MM.1S (cell line): ENCODE measurements at regions not wholly inside any gene's neighbourhood (a gene's known extent, or its start where the extent isn't known, plus 50 kb on each side); places are given as distances from the start of the nearest gene placed in this dataset.

Source experiments
- EZH2 ChIP-seq: fragments of 300-600 bp; sonication (generic); optimal IDR thresholded peaks from 2 replicates; pipeline ENCODE3; 2017; ENCODE audit warnings: low read depth, mild to moderate bottlenecking, antibody characterized with exemption, low read length, mixed read lengths
- EZH2phosphoT487 ChIP-seq: fragments of 300-600 bp; sonication (generic); IDR thresholded peaks from 2 replicates; pipeline ENCODE4 v1.6.1; 2018; ENCODE audit warnings: antibody characterized with exemption, low read length
- TF ChIP-seq, protein P1 (sequence below): fragments of 300-600 bp; sonication (generic); IDR thresholded peaks from 2 replicates; pipeline ENCODE4 v1.5.1; 2016; ENCODE audit warnings: antibody characterized with exemption, low read length, mixed read lengths

DNA sequence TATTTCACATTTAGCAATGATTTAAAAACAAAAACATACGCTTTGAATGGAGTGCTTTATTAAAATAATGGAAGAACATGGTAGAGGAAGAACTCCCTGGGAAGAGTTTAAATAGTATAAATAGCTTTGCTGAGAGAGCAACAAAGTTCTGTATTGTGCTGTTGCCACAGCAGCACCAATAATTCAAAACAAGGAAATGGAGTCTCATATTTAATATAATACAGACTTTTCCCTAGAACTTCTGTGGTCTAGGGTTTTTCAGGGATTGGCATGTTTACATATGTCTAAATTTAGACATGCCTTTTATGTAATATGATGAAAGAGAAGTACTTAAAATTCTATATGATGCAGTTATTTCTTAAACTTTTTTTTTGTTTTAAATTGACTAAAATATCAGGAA, 217.2 kb upstream of the HDAC9 start:
- TF ChIP-seq, protein P1, sequence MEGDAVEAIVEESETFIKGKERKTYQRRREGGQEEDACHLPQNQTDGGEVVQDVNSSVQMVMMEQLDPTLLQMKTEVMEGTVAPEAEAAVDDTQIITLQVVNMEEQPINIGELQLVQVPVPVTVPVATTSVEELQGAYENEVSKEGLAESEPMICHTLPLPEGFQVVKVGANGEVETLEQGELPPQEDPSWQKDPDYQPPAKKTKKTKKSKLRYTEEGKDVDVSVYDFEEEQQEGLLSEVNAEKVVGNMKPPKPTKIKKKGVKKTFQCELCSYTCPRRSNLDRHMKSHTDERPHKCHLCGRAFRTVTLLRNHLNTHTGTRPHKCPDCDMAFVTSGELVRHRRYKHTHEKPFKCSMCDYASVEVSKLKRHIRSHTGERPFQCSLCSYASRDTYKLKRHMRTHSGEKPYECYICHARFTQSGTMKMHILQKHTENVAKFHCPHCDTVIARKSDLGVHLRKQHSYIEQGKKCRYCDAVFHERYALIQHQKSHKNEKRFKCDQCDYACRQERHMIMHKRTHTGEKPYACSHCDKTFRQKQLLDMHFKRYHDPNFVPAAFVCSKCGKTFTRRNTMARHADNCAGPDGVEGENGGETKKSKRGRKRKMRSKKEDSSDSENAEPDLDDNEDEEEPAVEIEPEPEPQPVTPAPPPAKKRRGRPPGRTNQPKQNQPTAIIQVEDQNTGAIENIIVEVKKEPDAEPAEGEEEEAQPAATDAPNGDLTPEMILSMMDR: no peak
- no peak for TF ChIP-seq EZH2
- no peak for TF ChIP-seq EZH2phosphoT487
